ENCODE measurements at regions not wholly inside any gene's neighbourhood (a gene's known extent, or its start where the extent isn't known, plus 50 kb on each side); places are given as distances from the start of the nearest gene placed in this dataset.
"Not testable (repeated sequence)": the region's sequence is repeated elsewhere in the genome, so short reads cannot be mapped to it uniquely, and the experiment has no call there.

GRCh38 chr4:83732114-83732635, 196.3 kb downstream of the GPAT3 start (continued):
- TF ChIP-seq EGR1 (IDR thresholded peaks at IDR 0.05; ENCODE audit: low read depth in 2 of 2) (no peak), JUND (IDR thresholded peaks at IDR 0.05) (no peak), RXRA (IDR thresholded peaks at IDR 0.05) (no peak), REST (IDR thresholded peaks at IDR 0.05) (no peak)

GRCh38 chr4:83731609-83732008, 195.7 kb downstream of the GPAT3 start:
- Histone ChIP-seq H3K4me1 (ENCODE audit: control insufficient read depth in 4 of 4, insufficient read depth in 4 of 4, low read length in 3 of 4) (no peaks in the 10 kb centered on the region), H3K36me3 (ENCODE audit: control insufficient read depth in 4 of 4, insufficient read depth in 3 of 4, low read depth in 1 of 4, low read length in 3 of 4) (no peaks in the 10 kb centered on the region), H3K9ac (ENCODE audit: low read depth in 1 of 2, low read length in 2 of 2) (no peak overlapping the region), H3K27me3 (ENCODE audit: control insufficient read depth in 4 of 4, insufficient read depth in 4 of 4, low read length in 3 of 4) (no peaks in the 10 kb centered on the region), H3K27ac (ENCODE audit: low read depth in 1 of 2, low read length in 2 of 2) (no peak overlapping the region), H3K9me3 (ENCODE audit: control insufficient read depth in 4 of 4, low read length in 3 of 4) (no peaks in the 10 kb centered on the region), H3K4me3 (ENCODE audit: low read depth in 1 of 3, low read length in 3 of 3) (no peak overlapping the region)
- TF ChIP-seq MAX (IDR thresholded peaks at IDR 0.05) (no peak), FOXA2 (IDR thresholded peaks at IDR 0.05) (no peak), TAF1 (conservative IDR thresholded peaks at IDR 0.05) (no peak), REST (IDR thresholded peaks at IDR 0.05) (no peak), CTCF (IDR thresholded peaks at IDR 0.05; ENCODE audit: low read depth, low read length, missing input control) (no peak), SP1 (IDR thresholded peaks at IDR 0.05) (no peak), EGR1 (IDR thresholded peaks at IDR 0.05; ENCODE audit: low read depth in 2 of 2) (no peak), NR2F2 (IDR thresholded peaks at IDR 0.05) (no peak), FOXA1 (IDR thresholded peaks at IDR 0.05) (no peak), ZBTB33 (IDR thresholded peaks at IDR 0.05) (no peak), ATF3 (IDR thresholded peaks at IDR 0.05) (no peak), YY1 (IDR thresholded peaks at IDR 0.05) (no peak), HNF4G (IDR thresholded peaks at IDR 0.05) (no peak), RXRA (IDR thresholded peaks at IDR 0.05) (no peak), JUND (IDR thresholded peaks at IDR 0.05) (no peak), GABPA (IDR thresholded peaks at IDR 0.05 in 1 of 2, conservative IDR thresholded peaks at IDR 0.05 in 1 of 2) (no peak), RAD21 (IDR thresholded peaks at IDR 0.05) (no peak)
- DNase-seq (ENCODE audit: low spot score), result no peak
- 94% methylated on average over 3 of the region's 3 CpGs for WGBS

GRCh38 chr4:83730958-83731357, 195.1 kb downstream of the GPAT3 start:
- H3K9ac ChIP-seq (ENCODE audit: low read depth in 1 of 2, low read length in 2 of 2); H3K27me3 ChIP-seq (ENCODE audit: control insufficient read depth in 4 of 4, insufficient read depth in 4 of 4, low read length in 3 of 4); H3K36me3 ChIP-seq (ENCODE audit: control insufficient read depth in 4 of 4, insufficient read depth in 3 of 4, low read depth in 1 of 4, low read length in 3 of 4); H3K4me1 ChIP-seq (ENCODE audit: control insufficient read depth in 4 of 4, insufficient read depth in 4 of 4, low read length in 3 of 4); H3K9me3 ChIP-seq (ENCODE audit: control insufficient read depth in 4 of 4, low read length in 3 of 4); DNase-seq (ENCODE audit: low spot score); H3K4me3 ChIP-seq (ENCODE audit: low read depth in 1 of 3, low read length in 3 of 3); H3K27ac ChIP-seq (ENCODE audit: low read depth in 1 of 2, low read length in 2 of 2): not testable (repeated sequence)
- WGBS, result 89% methylated on average over 3 of the region's 3 CpGs
